ENCODE measurements at regions not wholly inside any gene's neighbourhood (a gene's known extent, or its start where the extent isn't known, plus 50 kb on each side); places are given as distances from the start of the nearest gene placed in this dataset.
A peak's percentile ranks its signal among the peaks of the same experiment; 100 is the strongest.

DNA sequence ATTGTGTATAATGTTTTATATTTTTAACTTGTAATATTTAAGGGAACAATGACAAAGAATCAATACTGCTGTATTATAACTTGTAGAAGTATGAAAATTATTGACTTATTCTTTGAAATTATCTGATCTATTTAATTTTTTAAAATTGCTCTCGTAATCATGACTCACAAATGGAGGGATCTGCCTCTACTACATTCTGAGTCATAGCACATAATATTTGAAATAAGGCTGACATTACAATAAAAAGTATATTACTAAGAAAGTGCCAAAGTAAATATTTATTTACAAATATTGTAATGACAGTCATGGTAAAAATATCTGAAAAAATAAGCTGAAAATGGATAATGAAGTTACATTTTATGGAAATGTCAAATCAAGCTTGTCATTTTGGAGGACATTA lies 1144.6 kb upstream of the CDH2 start:
- no peak for DNase-seq (ENCODE audit: low read depth in 2 of 3, low spot score in 2 of 3)

DNA sequence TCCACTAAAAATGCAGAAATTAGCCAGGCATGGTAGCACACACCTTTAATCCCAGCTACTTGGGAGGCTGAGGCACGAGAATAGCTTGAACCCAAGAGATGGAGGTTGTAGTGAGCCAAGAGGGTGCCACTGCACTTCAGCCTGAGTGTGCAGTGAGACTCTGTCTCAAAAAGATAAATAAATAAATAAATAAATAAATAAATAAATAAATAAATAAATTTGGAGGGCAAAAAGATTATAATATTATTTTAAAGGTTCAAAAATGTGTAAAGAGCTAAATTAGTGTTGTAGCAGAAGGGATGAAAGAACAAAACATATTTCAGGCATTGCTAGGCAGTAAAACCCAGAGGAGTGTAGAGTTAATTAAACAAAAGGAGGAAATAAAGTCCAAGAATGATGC lies 1136.4 kb upstream of the CDH2 start:
- no peak for DNase-seq (ENCODE audit: low read depth in 2 of 3, low spot score in 2 of 3)

DNA sequence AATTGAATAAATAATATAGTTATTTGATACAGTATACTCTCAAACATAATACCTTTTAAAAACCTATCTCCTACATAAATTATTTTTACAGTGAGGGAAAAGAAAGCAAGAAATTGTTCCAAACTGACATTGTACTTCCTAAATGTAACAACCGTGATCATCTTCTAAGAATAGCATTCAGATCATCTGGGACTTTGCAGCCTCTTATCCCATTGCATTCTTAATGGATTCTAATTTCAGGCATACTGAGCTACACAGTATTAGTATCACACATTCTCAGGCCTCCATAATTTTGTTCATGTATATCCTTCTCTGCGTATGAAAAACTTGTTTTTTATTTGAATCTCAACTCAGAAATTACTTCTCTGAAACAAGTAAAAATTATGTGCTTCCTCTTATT lies 1134.7 kb upstream of the CDH2 start:
- DNase-seq (ENCODE audit: low read depth in 2 of 3, low spot score in 2 of 3) = no peak

DNA sequence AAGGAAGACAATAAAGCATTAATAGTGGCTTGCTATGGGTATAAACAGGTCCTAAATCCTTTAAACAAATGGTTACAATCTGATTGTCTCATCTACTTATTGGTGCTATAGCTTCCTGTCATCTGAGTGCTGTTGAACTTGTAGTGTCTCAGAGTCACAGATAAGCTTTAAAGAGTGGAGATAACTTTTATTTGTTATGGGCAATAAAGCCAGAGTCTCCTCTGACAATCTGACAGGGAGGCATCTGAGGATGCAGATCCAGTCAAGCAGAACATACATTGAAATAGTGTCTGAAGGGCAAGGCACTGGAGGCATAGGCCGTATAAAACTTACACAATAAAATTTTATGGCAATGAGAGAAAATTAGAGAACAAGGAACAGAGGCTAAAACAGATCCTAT lies 1132.4 kb upstream of the CDH2 start:
- DNase-seq (ENCODE audit: low read depth in 2 of 3, low spot score in 2 of 3) = no peak

DNA sequence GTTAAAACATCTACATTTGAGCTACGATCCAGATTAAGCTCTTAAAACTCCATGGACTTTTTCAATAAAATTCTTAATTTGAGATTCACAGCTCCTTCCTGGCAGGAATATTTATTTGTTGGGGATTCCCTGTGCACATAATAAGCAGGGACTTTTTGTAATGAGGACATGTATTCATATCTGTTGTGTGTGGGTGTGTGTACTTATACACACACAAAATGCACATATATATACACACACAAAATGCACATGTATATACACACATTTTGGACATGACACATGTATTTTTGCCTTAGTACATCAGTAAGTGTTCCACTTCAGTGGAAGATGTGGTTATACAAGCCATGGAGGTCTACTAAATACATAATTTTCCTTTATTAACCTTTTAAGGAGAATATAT lies 1131.1 kb upstream of the CDH2 start:
- DNase-seq (ENCODE audit: low read depth in 2 of 3, low spot score in 2 of 3) = no peak

DNA sequence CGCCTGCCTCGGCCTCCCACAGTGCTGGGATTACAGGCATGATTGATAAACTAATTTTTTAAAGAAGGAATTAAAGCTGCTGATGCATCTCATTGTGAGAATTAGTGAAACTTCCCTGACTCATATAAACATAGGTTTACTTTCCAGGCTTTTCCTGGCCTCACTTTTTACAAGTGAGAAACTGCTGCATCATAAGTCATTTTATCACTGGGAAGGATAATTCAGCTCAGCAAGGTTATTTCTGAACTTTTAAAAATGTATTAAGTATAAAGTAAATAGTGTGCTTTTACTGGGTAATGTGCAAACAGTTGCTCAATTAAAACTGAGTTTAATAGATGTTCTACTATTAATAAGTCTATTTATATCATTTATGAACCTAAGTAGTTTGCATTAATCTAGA lies 1130.3 kb upstream of the CDH2 start:
- no peak for DNase-seq (ENCODE audit: low read depth in 2 of 3, low spot score in 2 of 3)

DNA sequence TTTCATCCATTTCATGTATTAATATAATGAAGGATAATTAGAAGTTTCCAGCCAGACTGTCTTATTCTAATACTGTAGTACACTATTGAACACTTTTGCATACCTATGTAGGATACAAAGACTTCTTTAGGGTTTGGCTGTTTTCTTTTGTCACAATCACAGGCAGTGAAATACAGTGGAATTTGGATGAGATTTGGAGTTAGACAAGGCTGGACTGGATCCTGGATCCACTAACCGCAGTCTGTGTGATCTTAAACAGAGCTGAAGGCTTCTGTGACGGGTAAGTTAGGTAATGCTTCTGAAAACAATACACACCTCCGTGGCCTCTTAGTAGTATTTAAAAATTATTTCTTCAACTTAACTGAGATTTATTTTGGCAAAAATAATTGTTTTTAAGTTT lies 1128.6 kb upstream of the CDH2 start:
- DNase-seq (ENCODE audit: low read depth in 2 of 3, low spot score in 2 of 3) = no peak

DNA sequence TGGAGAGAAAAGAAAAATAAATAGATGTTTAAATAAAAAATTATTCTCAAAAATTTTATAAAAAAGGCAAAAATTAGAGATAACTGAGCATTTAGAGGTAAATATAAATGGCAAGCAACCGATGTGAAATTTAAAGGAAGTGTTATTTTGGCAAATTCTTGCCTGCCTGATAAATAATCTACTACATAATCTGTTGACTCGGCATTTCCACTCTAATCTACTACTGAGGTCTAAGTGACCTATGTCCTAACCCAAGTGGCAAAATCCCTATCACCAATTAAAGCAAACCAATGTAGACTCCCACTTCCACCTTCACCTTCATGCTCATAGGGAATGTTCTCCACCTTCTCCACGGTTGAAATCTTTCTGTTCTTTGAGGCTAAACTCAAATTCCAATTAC lies 1124.1 kb upstream of the CDH2 start:
- DNase-seq (ENCODE audit: low read depth in 2 of 3, low spot score in 2 of 3) = no peak

DNA sequence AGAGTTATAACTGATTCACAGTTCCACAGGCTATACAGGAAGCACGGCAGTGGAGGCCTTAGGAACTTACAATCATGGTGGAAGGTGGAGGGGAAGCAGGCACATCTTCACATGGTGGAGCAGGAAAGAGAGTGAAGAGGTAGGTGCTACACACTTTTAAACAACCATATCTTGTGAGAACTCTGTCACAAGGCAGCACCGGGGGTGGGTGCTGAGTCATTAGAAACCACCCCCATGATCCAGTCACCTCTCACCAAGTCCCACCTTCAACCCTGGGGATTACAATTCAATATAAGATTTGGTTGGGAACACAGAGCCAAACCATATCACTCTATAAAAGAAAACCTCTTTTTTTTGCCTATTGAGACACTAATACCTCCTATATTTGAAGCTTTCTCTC lies 1108.5 kb upstream of the CDH2 start:
- DNase-seq (ENCODE audit: low read depth in 2 of 3, low spot score in 2 of 3) = no peak

DNA sequence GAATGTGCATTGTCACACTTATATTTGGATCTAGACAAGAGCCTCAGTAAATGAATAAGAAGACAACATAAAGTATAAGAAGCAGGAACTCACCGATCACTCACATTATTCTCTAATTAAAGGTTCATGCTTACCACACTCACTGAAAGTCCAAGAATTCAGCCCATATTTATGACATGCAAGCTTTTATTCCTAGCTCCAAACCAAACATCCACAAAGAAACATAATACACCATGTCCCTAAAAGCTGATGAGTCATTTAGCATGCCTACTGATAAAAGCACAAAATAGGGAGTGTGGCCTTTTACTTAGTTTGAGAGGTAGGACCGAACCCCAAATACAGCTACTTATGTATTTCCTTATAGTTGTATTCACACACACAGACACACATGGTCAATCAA lies 1094.6 kb upstream of the CDH2 start:
- no peak for DNase-seq (ENCODE audit: low read depth in 2 of 3, low spot score in 2 of 3)

DNA sequence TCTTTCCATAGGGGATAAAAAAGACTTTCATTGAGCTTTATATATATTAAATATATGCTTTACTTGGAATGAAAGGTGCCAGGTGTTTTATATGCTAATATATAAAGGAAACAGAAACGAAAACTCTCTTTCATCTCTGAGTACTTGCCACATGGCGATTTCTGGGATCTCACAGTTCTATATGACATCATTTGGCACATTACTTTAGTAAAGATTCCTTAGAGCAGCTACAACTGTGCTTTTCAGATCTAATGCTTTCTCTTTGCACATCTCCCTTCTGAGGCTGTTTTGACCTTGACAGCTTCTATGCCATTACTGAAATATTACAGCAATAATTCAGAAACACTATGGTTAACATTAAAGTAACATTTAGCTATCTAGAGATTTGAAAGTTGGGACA lies 1082.9 kb upstream of the CDH2 start:
- DNase-seq (ENCODE audit: low read depth in 2 of 3, low spot score in 2 of 3) = no peak

DNA sequence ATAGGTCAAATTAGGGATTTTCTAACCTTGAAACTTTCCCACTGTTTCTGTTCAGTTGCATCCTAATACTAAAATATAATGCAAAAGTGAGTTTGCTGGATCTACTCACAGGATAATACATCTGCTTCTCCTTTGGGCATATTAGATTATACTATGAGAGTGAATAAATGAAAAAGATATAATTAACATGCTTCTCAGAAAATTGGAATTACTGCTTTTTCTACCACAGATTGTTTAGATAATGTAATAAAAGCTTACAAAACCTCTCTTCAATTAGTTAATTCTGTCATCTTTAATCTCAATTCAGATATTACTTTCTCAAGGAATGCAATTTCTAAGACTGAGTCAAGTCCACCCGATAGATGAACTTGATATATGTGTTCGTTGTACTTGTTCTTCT lies 1077.2 kb upstream of the CDH2 start:
- no peak for DNase-seq (ENCODE audit: low read depth in 2 of 3, low spot score in 2 of 3)

DNA sequence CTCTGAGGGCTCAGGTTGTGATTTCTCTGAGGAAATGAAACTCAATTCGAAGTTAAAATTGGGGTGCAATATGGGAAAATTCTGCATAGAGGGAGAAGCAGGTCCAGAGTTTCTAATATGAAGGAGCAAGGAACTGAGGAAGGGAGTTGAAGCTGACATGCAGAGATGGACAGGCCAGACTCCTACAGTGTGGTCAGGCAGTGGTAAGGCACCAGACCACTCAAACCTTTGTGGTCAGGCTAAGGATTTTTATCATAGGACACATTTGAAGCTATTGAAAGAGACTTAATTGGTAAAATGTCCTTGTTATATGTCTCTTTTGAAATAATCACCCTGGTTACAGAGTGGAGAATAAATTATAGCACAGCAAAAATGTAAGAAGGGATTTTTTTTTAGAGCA lies 1074.8 kb upstream of the CDH2 start:
- DNase-seq (ENCODE audit: low read depth in 2 of 3, low spot score in 2 of 3) = no peak

DNA sequence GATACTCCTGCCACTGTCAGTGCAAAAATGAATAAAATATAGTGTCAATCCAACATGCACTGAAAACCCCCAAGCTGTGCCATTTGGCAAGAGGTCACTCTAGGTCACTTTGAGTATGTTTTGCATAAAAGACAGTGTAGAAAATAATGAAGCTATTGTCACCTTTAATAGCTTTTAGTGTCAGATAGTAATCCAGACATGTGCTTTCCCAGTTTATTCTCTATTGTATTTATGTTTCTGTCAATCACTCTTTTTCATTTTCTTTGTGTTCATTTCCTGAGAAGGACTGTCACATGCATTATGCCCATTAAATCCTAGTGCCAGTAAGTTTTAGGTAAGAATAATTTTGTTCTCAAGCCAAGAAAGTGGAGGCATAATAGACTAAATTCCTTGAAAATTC lies 1073.9 kb upstream of the CDH2 start:
- DNase-seq (ENCODE audit: low read depth in 2 of 3, low spot score in 2 of 3) = no peak

DNA sequence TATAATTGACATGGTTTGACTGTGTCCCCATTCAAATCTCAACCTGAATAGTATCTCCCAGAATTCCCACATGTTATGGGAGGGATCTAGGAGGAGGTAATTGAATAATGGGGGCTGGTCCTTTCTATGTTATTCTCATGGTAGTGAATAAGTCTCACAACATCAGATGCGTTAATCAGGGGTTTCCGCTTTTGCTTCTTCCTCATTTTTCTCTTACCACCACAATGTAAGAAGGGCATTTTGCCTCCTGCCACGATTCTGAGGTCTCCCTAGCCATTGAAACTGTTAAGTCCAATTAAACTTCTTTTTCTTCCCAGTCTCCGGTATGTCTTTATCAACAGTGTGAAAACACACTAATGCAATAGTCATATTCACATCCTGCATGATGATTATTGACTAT lies 1073.3 kb upstream of the CDH2 start:
- DNase-seq (ENCODE audit: low read depth in 2 of 3, low spot score in 2 of 3) = peak in 2 of 3 donors; percentile 21 to 70

DNA sequence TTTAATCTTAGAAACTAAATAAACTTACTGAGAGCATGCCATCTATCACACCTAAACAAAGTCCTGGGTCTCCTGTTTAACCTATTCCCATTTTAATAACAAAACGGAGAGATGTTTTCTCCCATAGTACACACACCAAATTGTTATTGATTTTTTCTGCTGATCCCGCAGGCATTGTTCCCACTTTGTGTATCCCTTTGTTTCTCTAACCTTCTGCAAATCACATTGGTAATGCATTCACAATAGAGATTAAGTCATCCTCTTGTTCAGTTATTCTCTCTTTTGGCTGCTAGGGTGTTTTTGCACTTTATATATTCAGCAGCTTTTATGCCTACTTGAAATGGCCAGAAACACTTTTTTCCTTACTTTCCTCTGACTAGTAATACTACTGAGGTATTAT lies 1071.9 kb upstream of the CDH2 start:
- DNase-seq (ENCODE audit: low read depth in 2 of 3, low spot score in 2 of 3) = no peak

DNA sequence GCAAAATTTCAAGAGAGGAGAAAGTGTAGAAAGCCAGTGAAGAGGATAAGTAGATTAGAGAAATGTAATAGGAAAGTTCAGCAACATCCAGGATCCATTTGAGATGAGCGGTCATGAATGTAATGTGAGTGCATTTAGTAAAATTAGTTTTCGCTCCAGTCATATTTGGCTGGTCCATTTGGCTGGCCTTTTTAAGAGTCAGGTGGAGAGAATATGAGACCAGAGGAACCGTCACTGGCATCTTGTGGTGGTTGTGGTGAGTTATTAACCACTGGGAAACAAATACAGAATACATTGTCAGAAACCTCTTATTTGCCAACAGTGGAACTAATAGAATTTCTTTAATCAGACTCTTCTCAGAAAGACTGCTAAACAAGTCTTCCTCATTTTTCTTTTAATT lies 1064.3 kb upstream of the CDH2 start:
- no peak for DNase-seq (ENCODE audit: low read depth in 2 of 3, low spot score in 2 of 3)

DNA sequence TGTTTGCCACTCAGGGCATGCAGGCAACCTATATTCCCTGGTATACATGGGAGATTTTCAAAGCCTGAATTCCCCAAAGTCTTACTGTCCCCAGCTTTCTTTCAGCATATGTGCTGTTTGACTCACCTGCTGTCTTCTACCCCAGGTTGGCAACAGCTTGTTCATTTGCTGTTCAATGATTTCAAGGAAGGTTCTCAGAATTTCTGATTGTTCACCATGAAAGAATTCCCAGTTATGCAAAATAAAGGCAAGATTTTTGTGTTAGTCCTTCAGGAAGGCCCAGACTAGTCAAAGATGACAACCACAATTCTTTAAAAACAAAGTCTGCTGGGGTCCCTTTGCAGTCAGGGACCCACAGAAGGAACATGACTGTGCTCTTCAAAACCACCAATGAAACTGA lies 1057.8 kb upstream of the CDH2 start:
- no peak for DNase-seq (ENCODE audit: low read depth in 2 of 3, low spot score in 2 of 3)

DNA sequence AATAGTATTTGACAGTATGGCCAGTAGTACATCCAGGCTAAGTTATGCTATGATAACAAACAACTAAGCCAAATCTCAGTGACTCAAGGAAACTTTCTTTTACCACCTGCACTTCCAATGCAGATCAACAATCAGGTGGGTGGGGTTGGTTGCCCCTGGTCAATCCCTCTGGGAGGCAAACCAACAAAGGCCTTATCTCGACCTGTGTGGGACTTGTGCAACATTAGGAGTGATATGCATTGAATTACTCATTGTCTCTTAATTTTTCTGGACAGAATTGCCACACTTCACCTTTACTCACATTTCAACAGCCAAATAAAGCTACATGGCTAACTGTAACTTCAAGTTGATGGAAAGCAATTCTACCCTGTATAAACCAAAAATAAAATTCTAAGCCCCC lies 1049.3 kb upstream of the CDH2 start:
- DNase-seq (ENCODE audit: low read depth in 2 of 3, low spot score in 2 of 3) = no peak

DNA sequence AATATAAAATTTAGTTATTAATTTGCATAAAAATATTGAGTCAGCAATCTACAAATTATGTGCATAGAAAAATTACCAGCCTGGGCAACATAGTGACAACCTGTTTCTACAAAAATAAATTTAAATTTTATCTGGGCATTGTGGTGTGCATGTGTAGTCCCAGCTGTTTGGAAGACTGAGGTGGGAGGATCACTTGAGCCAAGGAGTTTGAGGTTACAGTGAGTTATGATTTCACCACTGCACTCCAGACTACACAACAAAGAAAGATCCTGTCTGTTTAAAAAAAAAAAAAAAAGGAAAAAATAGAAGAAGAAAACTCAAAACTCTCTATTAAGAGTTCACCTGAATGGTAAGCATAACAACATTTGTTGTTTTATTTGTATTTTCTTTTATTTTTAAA lies 1048.4 kb upstream of the CDH2 start:
- DNase-seq (ENCODE audit: low read depth in 2 of 3, low spot score in 2 of 3) = no peak

DNA sequence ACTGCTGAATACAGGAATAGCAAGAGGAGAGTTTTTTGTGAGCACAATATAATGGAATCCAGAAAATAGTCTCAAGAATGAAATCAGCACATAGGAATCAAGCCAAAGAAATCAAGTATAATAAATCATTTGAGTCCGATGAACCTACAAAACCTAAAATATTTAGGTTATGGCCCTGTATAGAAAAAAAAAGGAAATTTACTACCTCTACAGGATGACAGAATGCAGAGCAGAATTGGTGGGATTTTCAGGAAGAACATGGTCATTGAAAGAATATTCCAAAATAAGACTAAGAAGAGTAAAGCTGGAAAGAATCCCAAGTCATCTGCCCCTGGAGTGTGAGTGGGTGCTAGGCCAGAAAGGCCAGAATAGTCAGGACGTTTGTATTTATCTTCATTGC lies 1041.2 kb upstream of the CDH2 start:
- DNase-seq (ENCODE audit: low read depth in 2 of 3, low spot score in 2 of 3) = no peak

DNA sequence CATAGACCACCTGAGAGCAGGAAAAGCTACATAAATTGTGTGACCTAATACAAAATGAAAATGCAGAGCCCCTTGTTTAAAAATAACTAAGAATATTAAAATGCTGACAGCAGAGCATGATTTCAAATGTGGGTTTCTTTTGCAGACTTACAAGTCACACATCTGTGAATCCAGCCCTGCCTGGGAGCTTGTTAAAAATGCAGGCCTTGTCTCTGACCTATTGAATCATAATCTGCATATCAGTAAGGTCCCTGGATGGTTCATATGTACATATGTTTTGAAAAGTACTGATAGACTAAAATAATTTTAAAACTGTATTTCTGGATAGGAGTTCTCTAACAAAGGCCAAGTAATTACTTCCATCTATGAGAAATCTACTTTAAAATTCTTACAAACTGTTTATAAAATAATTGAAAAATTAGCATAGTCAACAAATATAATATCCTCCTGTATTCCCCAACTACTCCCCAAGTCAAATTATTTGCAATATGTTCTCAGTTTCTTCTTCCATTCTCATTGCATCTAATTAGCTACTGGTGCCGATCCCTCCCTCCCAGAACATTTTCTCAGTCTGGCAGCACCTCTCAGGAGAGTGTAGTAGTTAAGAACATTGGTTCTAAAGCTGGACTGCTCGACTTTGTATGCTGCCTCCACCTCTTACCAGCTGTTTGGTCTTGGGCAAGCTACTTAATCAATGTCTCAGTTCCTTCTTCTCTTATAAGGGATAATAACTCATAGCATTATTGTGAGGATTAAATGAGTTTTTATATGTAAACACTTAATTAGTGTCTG lies 1040.4 kb upstream of the CDH2 start:
- no peak for DNase-seq (ENCODE audit: low read depth in 2 of 3, low spot score in 2 of 3)

DNA sequence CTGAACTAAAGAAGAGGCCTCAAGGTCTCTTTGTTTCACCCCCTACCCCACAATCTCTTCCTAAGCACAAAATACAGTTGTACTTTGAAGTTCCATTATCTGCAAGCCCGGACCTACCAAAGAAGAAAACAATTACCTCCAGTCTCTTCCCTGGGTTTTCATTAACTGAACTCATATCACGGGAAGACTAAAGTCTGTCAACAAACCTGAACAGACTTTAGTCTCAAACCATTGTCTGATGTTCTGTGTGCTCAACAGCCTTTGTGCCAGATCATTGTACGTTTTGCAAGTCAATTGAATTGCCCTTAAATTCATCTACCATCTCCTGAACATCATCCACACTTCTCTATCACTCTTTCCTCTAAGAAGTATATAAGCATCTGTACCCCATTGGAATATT lies 1021.9 kb upstream of the CDH2 start:
- no peak for DNase-seq (ENCODE audit: low read depth in 2 of 3, low spot score in 2 of 3)

Data from hematopoietic multipotent progenitor cell (in vitro differentiated cells).